ENCODE measurements at regions not wholly inside any gene's neighbourhood (a gene's known extent, or its start where the extent isn't known, plus 50 kb on each side); places are given as distances from the start of the nearest gene placed in this dataset.

GRCh38 chr2:161480123-161480522, 64.0 kb downstream of the TBR1 start:
- H3K4me3 Mint-ChIP-seq: no peak overlapping the region
- no peak for DNase-seq
- peaks cover 21% of the 10 kb centered on the region for H3K9me3 Mint-ChIP-seq
- TF ChIP-seq, protein P1, sequence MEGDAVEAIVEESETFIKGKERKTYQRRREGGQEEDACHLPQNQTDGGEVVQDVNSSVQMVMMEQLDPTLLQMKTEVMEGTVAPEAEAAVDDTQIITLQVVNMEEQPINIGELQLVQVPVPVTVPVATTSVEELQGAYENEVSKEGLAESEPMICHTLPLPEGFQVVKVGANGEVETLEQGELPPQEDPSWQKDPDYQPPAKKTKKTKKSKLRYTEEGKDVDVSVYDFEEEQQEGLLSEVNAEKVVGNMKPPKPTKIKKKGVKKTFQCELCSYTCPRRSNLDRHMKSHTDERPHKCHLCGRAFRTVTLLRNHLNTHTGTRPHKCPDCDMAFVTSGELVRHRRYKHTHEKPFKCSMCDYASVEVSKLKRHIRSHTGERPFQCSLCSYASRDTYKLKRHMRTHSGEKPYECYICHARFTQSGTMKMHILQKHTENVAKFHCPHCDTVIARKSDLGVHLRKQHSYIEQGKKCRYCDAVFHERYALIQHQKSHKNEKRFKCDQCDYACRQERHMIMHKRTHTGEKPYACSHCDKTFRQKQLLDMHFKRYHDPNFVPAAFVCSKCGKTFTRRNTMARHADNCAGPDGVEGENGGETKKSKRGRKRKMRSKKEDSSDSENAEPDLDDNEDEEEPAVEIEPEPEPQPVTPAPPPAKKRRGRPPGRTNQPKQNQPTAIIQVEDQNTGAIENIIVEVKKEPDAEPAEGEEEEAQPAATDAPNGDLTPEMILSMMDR (IDR thresholded peaks at IDR 0.05): no peak
- H3K27me3 Mint-ChIP-seq (ENCODE audit: insufficient read depth): peaks cover 3% of the 10 kb centered on the region
- no peaks in the 10 kb centered on the region for H3K4me1 Mint-ChIP-seq (ENCODE audit: low read depth)
- no peak overlapping the region for H3K27ac Mint-ChIP-seq
- peaks cover 10% of the 10 kb centered on the region for H3K36me3 Mint-ChIP-seq (ENCODE audit: low read depth)

GRCh38 chr2:161481619-161482018, 65.5 kb downstream of the TBR1 start:
- Mint-ChIP-seq H3K4me3 (no peak overlapping the region), H3K36me3 (ENCODE audit: low read depth) (peaks cover 10% of the 10 kb centered on the region), H3K9me3 (peaks cover 13% of the 10 kb centered on the region), H3K27ac (no peak overlapping the region), H3K27me3 (ENCODE audit: insufficient read depth) (no peaks in the 10 kb centered on the region; the same call in 1 of the 2 replicates), H3K4me1 (ENCODE audit: low read depth) (no peaks in the 10 kb centered on the region)
- no peak for DNase-seq
- TF ChIP-seq, protein P1 (IDR thresholded peaks at IDR 0.05): no peak

GRCh38 chr2:161484061-161484460, 68.0 kb downstream of the TBR1 start:
- H3K27ac Mint-ChIP-seq: no peak overlapping the region
- no peak overlapping the region for H3K4me3 Mint-ChIP-seq
- no peaks in the 10 kb centered on the region for H3K27me3 Mint-ChIP-seq (ENCODE audit: insufficient read depth)
- H3K4me1 Mint-ChIP-seq (ENCODE audit: low read depth): no peaks in the 10 kb centered on the region
- H3K9me3 Mint-ChIP-seq: peaks cover 17% of the 10 kb centered on the region
- H3K36me3 Mint-ChIP-seq (ENCODE audit: low read depth): peaks cover 10% of the 10 kb centered on the region
- TF ChIP-seq, protein P1 (IDR thresholded peaks at IDR 0.05): no peak
- DNase-seq: no peak

- H3K9me3 Mint-ChIP-seq: peaks cover 9% of the 10 kb centered on the region
- H3K27ac Mint-ChIP-seq: no peak overlapping the region
- DNase-seq: no peak
- no peaks in the 10 kb centered on the region for H3K4me1 Mint-ChIP-seq (ENCODE audit: low read depth)
- no peaks in the 10 kb centered on the region for H3K27me3 Mint-ChIP-seq (ENCODE audit: insufficient read depth)
- H3K36me3 Mint-ChIP-seq (ENCODE audit: low read depth): peaks cover 6% of the 10 kb centered on the region
- H3K4me3 Mint-ChIP-seq: no peak overlapping the region
- TF ChIP-seq, protein P1 (IDR thresholded peaks at IDR 0.05): no peak
Observed at GRCh38 chr2:161486111-161486510, 70.0 kb downstream of the TBR1 start.

DNA sequence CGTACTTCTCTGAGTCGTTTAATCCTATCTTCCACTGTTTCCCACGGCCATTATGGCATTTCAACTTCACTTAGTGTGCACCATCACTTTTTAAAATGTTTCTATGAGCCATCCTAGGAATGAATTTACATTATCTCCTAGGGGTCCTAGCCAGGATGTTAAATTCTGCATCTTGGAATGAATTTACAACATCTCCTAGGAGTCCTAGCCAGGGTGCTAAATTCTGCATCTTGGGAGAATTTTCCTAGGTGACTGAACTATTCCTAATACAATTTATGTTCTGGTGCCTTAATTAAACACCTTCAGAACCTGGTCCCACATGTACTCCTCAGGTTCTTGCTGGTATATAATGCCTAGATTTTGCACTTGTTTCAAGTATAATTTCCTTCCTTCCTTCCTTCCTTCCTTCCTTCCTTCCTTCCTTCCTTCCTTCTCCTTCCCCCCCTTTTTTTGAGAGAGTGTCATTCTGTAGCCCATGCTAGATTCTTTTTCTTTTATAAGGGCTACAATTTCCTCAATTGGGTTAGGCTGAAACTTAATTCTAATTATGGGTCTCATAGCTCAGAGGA, 72.1 kb downstream of the TBR1 start:
- Mint-ChIP-seq H3K36me3 (ENCODE audit: low read depth) (no peaks in the 10 kb centered on the region), H3K4me3 (no peak overlapping the region), H3K27me3 (ENCODE audit: insufficient read depth) (no peaks in the 10 kb centered on the region), H3K27ac (no peak overlapping the region), H3K9me3 (peaks cover 4% of the 10 kb centered on the region; the same call in 1 of the 2 replicates), H3K4me1 (ENCODE audit: low read depth) (no peaks in the 10 kb centered on the region)
- TF ChIP-seq, protein P1 (IDR thresholded peaks at IDR 0.05): no peak
- DNase-seq: no peak

Data from HFFc6 (cell line).